MCF 10A (cell line): ENCODE measurements at regions not wholly inside any gene's neighbourhood (a gene's known extent, or its start where the extent isn't known, plus 50 kb on each side); places are given as distances from the start of the nearest gene placed in this dataset.

Experiments used
- BruUV-seq: library from RNA; stranded (reverse); fragments of 400-500 nt; replicated peaks from 2 replicates; lab custom pipeline; 2021; lab: Mats Ljungman, UMichigan
- CTCF ChIA-PET: fragments of 300-600 bp; sonication (Branson Sonifier 250); formaldehyde crosslinking; extraction: SDS; loops from one replicate; lab custom pipeline; 2021; ENCODE audit warnings: antibody characterized with exemption, inconsistent platforms; lab: Yijun Ruan, JAX
- POLR2A ChIA-PET: fragments of 300-600, 350-650 bp; sonication (Branson Sonifier 250); formaldehyde crosslinking; extraction: SDS; loops from one replicate; lab custom pipeline; 2020; ENCODE audit warnings: antibody characterized with exemption, inconsistent platforms; lab: Yijun Ruan, JAX
- DNase-seq: peaks from one replicate; pipeline ENCODE4 v3.0.0-alpha.2; 2018; ENCODE audit not compliant: unreplicated experiment
- H3K27ac Mint-ChIP-seq: one replicate; pipeline ENCODE4 v1.8.0; 2022; ENCODE audit warnings: mild to moderate bottlenecking, low read depth, mixed read lengths; ENCODE audit not compliant: unreplicated experiment
- H3K27me3 Mint-ChIP-seq: one replicate; pipeline ENCODE4 v1.8.0; 2022; ENCODE audit warnings: mixed read lengths; ENCODE audit not compliant: insufficient read depth, unreplicated experiment
- H3K36me3 Mint-ChIP-seq: one replicate; pipeline ENCODE4 v1.8.0; 2022; ENCODE audit warnings: mild to moderate bottlenecking, moderate library complexity, mixed read lengths; ENCODE audit not compliant: insufficient read depth, unreplicated experiment
- H3K4me1 Mint-ChIP-seq: one replicate; pipeline ENCODE4 v1.8.0; 2022; ENCODE audit warnings: mixed read lengths; ENCODE audit not compliant: insufficient read depth, unreplicated experiment
- H3K4me3 Mint-ChIP-seq: one replicate; pipeline ENCODE4 v1.8.0; 2022; ENCODE audit warnings: mild to moderate bottlenecking, moderate library complexity, mixed read lengths; ENCODE audit not compliant: unreplicated experiment
- H3K9me3 Mint-ChIP-seq: one replicate; pipeline ENCODE4 v1.8.0; 2022; ENCODE audit warnings: mixed read lengths; ENCODE audit not compliant: unreplicated experiment
- intact Hi-C: fragments of 100-400 bp; cut with micrococcal nuclease; formaldehyde crosslinking; loops from 2 replicates; pipeline ENCODE4 v1.14.1; 2022
- TF ChIP-seq, protein P1 (sequence below): fragments of 200-600 bp; IDR thresholded peaks from one replicate; pipeline ENCODE4 v1.8.0; 2022; ENCODE audit warnings: antibody characterized with exemption, mild to moderate bottlenecking; ENCODE audit not compliant: unreplicated experiment

DNA sequence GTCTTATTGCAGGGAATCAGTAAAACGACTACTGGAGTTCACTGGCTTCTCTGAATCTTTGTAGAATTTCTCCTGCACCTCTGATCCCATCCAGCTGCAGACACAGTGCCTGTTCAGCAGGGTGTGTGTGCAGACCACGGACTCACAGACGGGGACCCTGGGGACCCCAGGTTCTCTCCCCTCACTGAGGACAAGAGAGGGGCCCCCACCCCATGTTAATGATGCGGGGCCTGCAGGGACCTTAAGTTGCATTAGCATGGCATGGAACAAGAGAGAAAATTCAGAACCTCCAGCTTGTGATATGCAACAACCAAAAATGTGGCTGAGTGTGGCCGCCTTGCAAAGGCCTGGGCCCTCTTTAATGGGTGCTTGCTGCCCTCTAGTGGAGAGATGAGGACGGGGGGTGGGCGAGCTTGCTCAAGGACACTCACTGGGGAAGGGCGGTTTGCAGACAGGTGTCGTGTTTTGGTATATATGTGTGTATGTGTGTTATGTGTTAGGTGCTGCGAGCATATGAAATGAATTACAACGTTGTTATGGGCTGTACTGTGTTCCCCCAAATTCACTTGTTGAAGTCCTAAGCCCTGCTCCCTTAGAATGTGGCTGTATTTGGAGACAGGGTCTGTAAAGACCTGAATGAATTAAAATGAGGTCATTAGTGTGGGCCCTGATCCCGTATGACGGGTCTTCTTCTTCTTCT is 84.4 kb upstream of the SEPTIN5 start:
- TF ChIP-seq, protein P1, sequence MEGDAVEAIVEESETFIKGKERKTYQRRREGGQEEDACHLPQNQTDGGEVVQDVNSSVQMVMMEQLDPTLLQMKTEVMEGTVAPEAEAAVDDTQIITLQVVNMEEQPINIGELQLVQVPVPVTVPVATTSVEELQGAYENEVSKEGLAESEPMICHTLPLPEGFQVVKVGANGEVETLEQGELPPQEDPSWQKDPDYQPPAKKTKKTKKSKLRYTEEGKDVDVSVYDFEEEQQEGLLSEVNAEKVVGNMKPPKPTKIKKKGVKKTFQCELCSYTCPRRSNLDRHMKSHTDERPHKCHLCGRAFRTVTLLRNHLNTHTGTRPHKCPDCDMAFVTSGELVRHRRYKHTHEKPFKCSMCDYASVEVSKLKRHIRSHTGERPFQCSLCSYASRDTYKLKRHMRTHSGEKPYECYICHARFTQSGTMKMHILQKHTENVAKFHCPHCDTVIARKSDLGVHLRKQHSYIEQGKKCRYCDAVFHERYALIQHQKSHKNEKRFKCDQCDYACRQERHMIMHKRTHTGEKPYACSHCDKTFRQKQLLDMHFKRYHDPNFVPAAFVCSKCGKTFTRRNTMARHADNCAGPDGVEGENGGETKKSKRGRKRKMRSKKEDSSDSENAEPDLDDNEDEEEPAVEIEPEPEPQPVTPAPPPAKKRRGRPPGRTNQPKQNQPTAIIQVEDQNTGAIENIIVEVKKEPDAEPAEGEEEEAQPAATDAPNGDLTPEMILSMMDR: peak; percentile 88
- DNase-seq: peak; percentile 83
- ChIA-PET CTCF (interaction anchor here (0.5 to 4.5 kb wide), 49 partner anchors 11 to 547 kb away, joined by 3 to 30 read pairs (median 4); partner anchors contain the start of gene ESS2), POLR2A (interaction anchor here (0.6 to 2.2 kb wide), 4 partner anchors 60 to 152 kb away, joined by 4 to 9 read pairs (median 6); partner anchors contain the start of gene CDC45)
- Mint-ChIP-seq H3K27me3 (peaks cover 11% of the 10 kb centered on the region), H3K36me3 (no peaks in the 10 kb centered on the region), H3K4me3 (no peak overlapping the region), H3K9me3 (no peaks in the 10 kb centered on the region), H3K27ac (no peak overlapping the region), H3K4me1 (peaks cover 6% of the 10 kb centered on the region)
- no TSS peak for BruUV-seq
- intact Hi-C loops: loop anchor here (1.0 to 5.0 kb wide), 6 partner anchors 88 to 451 kb away; partner anchors contain the start of genes HIRA, MRPL40 and SLC25A1

DNA sequence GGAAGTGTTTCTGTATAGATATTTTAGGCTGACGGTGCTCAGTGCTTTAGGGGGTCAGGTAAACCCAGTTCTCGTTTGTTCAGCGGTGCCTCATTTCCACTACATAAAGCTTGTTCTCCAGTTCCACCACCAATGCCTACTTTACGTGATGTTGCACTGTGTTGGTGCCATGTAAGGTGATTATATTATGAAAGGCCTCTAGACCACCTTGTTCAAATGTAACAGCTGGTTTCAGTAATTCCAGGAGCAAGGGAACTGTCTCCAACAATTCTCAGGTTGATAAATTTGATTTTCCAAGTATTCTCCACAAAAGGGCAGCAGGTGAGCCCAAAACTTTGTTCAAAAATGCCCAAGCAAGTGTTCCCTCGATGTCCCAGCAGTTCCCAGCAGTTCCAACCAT is 83.7 kb upstream of the SEPTIN5 start:
- H3K9me3 Mint-ChIP-seq: no peaks in the 10 kb centered on the region
- BruUV-seq: no TSS peak
- no peaks in the 10 kb centered on the region for H3K36me3 Mint-ChIP-seq
- intact Hi-C loops: loop anchor here (1.0 to 5.0 kb wide), 6 partner anchors 88 to 452 kb away; partner anchors contain the start of genes HIRA, MRPL40 and SLC25A1
- TF ChIP-seq, protein P1: no peak
- DNase-seq: no peak
- H3K27ac Mint-ChIP-seq: no peak overlapping the region
- H3K27me3 Mint-ChIP-seq: peaks cover 11% of the 10 kb centered on the region
- CTCF ChIA-PET: interaction anchor here (0.5 to 4.5 kb wide), 30 partner anchors 12 to 486 kb away, joined by 3 to 30 read pairs (median 4); partner anchors contain the start of gene ESS2
- H3K4me1 Mint-ChIP-seq: peaks cover 6% of the 10 kb centered on the region
- POLR2A ChIA-PET: interaction anchor here (1.1 to 2.2 kb wide), 3 partner anchors 141 to 153 kb away, joined by 5 to 9 read pairs (median 6); partner anchors contain the start of gene CDC45
- H3K4me3 Mint-ChIP-seq: no peak overlapping the region

DNA sequence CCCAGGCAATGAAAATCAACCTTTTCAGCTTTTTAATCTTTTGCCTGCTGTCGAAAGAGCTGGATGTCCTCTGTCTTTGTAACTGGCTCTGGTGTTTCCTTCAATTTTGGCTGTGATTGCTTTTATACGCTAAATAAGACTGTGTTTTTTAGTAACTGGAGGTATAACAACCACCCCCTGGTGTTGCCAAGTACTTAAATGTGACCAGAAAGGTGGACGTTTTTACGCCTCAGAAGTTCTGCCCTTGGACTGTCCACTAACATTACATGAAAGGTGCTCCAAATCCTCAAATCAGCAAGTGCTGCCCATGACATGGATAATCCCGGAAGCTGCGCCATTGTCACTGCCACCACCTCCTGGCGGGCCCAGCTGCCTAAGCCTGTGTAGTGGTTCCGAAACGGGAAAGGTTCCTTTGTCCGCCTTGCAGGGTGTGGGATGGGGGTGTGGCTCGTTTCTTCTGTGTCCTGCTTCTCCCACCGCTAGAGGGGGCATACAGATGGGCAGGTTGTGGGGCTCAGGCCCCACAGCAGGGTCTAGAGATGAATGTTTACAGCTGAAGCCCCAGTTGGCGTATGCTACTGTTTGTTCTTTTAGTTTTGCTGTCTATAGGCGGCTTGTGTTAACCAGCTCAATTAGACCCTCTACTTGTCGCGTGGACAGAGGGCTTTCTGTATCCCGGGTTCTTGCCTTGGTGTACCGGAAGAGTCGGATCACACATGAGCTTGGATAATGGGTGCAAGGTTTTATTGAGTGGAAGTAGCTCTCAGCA is 82.2 kb upstream of the SEPTIN5 start:
- no peaks in the 10 kb centered on the region for H3K36me3 Mint-ChIP-seq
- DNase-seq: peak; percentile 30
- intact Hi-C loops: loop anchor here (2.0 to 5.0 kb wide), 3 partner anchors 200 to 453 kb away; partner anchors contain the start of genes HIRA, MRPL40 and SLC25A1
- peaks cover 11% of the 10 kb centered on the region for H3K27me3 Mint-ChIP-seq
- H3K4me3 Mint-ChIP-seq: no peak overlapping the region
- POLR2A ChIA-PET: interaction anchor here (0.6 kb wide), 1 partner anchor 134 kb away, joined by 3 read pairs; no protein-coding TSS in a partner anchor
- CTCF ChIA-PET: interaction anchor here (0.6 to 4.5 kb wide), 8 partner anchors 13 to 988 kb away, joined by 3 to 26 read pairs (median 5); no protein-coding TSS in a partner anchor
- no TSS peak for BruUV-seq
- no peaks in the 10 kb centered on the region for H3K9me3 Mint-ChIP-seq
- H3K4me1 Mint-ChIP-seq: peaks cover 6% of the 10 kb centered on the region
- no peak overlapping the region for H3K27ac Mint-ChIP-seq
- TF ChIP-seq, protein P1: no peak
